GM12865 (cell line): ENCODE measurements at regions not wholly inside any gene's neighbourhood (a gene's known extent, or its start where the extent isn't known, plus 50 kb on each side); places are given as distances from the start of the nearest gene placed in this dataset.

ENCODE experiments used
- DNase-seq: peaks from one replicate; pipeline ENCODE4 v3.0.0; 2010; ENCODE audit warnings: low read depth
- H3K4me3 ChIP-seq: 2 replicates; pipeline ENCODE4 v1.5.1; 2011; ENCODE audit warnings: mild to moderate bottlenecking, low read depth, low read length, control low read depth
- CTCF ChIP-seq: IDR thresholded peaks from 2 replicates; pipeline ENCODE4 v1.5.1; 2011; ENCODE audit warnings: low read length, control low read depth, low read depth, inconsistent platforms; ENCODE audit not compliant: insufficient read depth; ENCODE audit errors: missing control alignments

GRCh38 chr2:172227719-172228118 lies 125.0 kb upstream of the DLX2 start:
- no peak for TF ChIP-seq CTCF
- DNase-seq: no peak
- H3K4me3 ChIP-seq: no peak overlapping the region

GRCh38 chr2:172228177-172228808 lies 125.6 kb upstream of the DLX2 start:
- no peak for DNase-seq
- no peak overlapping the region for H3K4me3 ChIP-seq
- TF ChIP-seq CTCF: no peak

GRCh38 chr2:172229125-172229524 lies 126.4 kb upstream of the DLX2 start:
- no peak for TF ChIP-seq CTCF
- DNase-seq: no peak
- H3K4me3 ChIP-seq: no peak overlapping the region

GRCh38 chr2:172230332-172230888 lies 127.7 kb upstream of the DLX2 start:
- DNase-seq: no peak
- H3K4me3 ChIP-seq: no peak overlapping the region
- TF ChIP-seq CTCF: no peak

- H3K4me3 ChIP-seq: no peak overlapping the region
- TF ChIP-seq CTCF: no peak
- DNase-seq: no peak
These were observed 128.2 kb upstream of the DLX2 start for GRCh38 chr2:172230889-172231401.

GRCh38 chr2:172231508-172231907 lies 128.8 kb upstream of the DLX2 start:
- no peak for TF ChIP-seq CTCF
- no peak overlapping the region for H3K4me3 ChIP-seq
- no peak for DNase-seq
